ENCODE measurements at regions not wholly inside any gene's neighbourhood (a gene's known extent, or its start where the extent isn't known, plus 50 kb on each side); places are given as distances from the start of the nearest gene placed in this dataset.
A peak's percentile ranks its signal among the peaks of the same experiment; 100 is the strongest.

GRCh38 chr6:97919631-97920030, 636.6 kb upstream of the MMS22L start:
- no peak for DNase-seq (ENCODE audit: low read depth)
- no peak for TF ChIP-seq CTCF (conservative IDR thresholded peaks at IDR 0.05; ENCODE audit: low read depth, low read length)
- no peak overlapping the region for H3K4me3 ChIP-seq (ENCODE audit: low read depth, low read length)

DNA sequence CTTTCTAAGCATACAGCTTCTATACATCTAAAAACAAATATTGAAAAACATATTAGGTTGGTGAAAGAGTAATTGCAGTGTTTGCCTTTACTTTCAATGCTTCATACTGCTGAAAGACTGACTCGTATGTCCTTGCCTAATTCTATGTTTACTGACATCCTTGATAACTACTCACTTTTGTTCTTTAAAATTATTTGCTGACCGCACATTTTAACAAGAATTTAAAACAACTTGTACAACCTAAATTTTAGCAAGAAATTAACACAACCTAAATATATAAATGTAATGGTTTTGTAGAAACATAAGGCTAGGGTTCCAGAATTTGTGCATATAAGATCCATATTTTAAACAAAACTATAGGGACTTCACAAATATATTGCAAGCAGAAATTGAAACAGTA, 640.2 kb upstream of the MMS22L start:
- no peak for TF ChIP-seq CTCF (conservative IDR thresholded peaks at IDR 0.05; ENCODE audit: low read depth, low read length)
- H3K4me3 ChIP-seq (ENCODE audit: low read depth, low read length) = no peak overlapping the region
- no peak for DNase-seq (ENCODE audit: low read depth)

- DNase-seq (ENCODE audit: low read depth) = peak; percentile 3
- TF ChIP-seq CTCF (conservative IDR thresholded peaks at IDR 0.05; ENCODE audit: low read depth, low read length) = peak; percentile 13
- no peak overlapping the region for H3K4me3 ChIP-seq (ENCODE audit: low read depth, low read length)
Observed at GRCh38 chr6:97925504-97925903, 642.5 kb upstream of the MMS22L start.

DNA sequence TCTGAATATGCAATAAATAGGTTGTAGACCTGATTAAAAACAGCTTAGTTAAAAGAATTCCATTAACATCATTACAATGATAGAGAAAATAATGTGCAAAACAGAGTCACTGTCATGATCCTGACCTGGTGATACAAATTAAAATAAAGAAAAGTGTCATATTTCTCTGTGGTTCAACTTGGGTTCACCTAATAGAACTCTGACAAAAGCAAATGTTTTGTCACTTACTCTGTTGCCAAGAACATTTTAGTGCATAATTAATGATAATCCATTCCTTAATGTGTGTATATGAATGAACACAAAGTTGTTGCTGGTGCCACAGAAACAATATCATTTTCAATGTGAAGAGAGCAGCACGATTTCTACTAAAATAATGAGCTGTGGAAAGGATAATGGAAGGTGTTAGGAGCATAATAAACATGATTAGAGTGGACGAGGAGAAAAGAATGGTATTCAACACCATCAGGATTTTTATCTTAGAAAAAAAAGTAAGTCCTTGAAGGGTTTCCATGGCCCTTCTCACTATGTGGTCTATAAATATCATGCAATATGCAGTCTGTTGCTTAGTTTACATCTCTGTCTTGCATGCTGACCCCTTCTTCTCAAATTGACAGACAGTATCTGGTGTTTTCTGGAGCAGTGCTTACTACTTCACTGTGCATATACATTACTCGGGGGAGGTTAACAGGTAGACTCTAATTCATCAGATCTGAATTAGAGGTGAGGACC, 656.6 kb upstream of the MMS22L start:
- no peak for TF ChIP-seq CTCF (conservative IDR thresholded peaks at IDR 0.05; ENCODE audit: low read depth, low read length)
- H3K4me3 ChIP-seq (ENCODE audit: low read depth, low read length) = no peak overlapping the region
- DNase-seq (ENCODE audit: low read depth) = no peak

- no peak overlapping the region for H3K4me3 ChIP-seq (ENCODE audit: low read depth, low read length)
- no peak for TF ChIP-seq CTCF (conservative IDR thresholded peaks at IDR 0.05; ENCODE audit: low read depth, low read length)
- peak; percentile 48 for DNase-seq (ENCODE audit: low read depth)
Observed at GRCh38 chr6:97947841-97948240, 664.8 kb upstream of the MMS22L start.

- no peak for TF ChIP-seq CTCF (conservative IDR thresholded peaks at IDR 0.05; ENCODE audit: low read depth, low read length)
- no peak for DNase-seq (ENCODE audit: low read depth)
Observed at GRCh38 chr6:97958134-97958533, 675.1 kb upstream of the MMS22L start.

GRCh38 chr6:97963193-97963592, 680.2 kb upstream of the MMS22L start:
- DNase-seq (ENCODE audit: low read depth) = peak; percentile 2
- no peak for TF ChIP-seq CTCF (conservative IDR thresholded peaks at IDR 0.05; ENCODE audit: low read depth, low read length)
- H3K4me3 ChIP-seq (ENCODE audit: low read depth, low read length) = no peak overlapping the region

More at GRCh38 chr6:97958134-97958533, 675.1 kb upstream of the MMS22L start:
- no peak overlapping the region for H3K4me3 ChIP-seq (ENCODE audit: low read depth, low read length)

Data from choroid plexus epithelial cell (primary cell).